ENCODE measurements at regions not wholly inside any gene's neighbourhood (a gene's known extent, or its start where the extent isn't known, plus 50 kb on each side); places are given as distances from the start of the nearest gene placed in this dataset.

DNA sequence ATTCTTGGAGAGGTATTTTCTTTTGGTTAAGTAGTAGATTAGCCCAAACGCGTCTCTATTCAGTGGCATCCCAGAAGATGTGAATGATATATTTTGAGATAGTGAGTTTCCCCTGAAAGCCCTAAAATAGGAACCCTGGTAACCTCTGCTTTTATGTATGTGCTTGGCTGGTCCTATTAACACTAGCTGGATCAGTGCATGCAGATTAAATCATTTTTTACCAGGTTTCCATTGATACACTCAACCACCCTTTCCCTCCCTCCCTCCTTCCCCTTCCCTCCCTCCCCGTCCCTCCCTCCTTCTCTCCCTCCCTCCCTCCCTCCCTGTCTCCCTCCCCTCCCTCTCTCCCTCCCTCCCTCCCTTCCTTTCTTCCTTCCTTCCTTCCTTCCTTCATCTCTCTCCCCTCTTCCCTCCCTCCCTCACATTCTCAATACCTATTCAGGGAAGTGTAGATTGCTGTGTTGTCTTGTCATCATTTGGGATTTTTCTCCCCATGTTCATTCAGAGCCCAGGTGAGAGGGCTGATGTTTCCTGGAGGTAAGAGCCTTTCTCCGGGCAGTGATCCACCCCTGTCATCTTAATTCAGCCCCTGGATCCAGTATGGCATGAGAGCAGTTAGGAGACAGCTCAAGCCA lies 406.8 kb downstream of the PRDM2 start:
- TF ChIP-seq, protein P1, sequence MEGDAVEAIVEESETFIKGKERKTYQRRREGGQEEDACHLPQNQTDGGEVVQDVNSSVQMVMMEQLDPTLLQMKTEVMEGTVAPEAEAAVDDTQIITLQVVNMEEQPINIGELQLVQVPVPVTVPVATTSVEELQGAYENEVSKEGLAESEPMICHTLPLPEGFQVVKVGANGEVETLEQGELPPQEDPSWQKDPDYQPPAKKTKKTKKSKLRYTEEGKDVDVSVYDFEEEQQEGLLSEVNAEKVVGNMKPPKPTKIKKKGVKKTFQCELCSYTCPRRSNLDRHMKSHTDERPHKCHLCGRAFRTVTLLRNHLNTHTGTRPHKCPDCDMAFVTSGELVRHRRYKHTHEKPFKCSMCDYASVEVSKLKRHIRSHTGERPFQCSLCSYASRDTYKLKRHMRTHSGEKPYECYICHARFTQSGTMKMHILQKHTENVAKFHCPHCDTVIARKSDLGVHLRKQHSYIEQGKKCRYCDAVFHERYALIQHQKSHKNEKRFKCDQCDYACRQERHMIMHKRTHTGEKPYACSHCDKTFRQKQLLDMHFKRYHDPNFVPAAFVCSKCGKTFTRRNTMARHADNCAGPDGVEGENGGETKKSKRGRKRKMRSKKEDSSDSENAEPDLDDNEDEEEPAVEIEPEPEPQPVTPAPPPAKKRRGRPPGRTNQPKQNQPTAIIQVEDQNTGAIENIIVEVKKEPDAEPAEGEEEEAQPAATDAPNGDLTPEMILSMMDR (conservative IDR thresholded peaks at IDR 0.05): no peak

DNA sequence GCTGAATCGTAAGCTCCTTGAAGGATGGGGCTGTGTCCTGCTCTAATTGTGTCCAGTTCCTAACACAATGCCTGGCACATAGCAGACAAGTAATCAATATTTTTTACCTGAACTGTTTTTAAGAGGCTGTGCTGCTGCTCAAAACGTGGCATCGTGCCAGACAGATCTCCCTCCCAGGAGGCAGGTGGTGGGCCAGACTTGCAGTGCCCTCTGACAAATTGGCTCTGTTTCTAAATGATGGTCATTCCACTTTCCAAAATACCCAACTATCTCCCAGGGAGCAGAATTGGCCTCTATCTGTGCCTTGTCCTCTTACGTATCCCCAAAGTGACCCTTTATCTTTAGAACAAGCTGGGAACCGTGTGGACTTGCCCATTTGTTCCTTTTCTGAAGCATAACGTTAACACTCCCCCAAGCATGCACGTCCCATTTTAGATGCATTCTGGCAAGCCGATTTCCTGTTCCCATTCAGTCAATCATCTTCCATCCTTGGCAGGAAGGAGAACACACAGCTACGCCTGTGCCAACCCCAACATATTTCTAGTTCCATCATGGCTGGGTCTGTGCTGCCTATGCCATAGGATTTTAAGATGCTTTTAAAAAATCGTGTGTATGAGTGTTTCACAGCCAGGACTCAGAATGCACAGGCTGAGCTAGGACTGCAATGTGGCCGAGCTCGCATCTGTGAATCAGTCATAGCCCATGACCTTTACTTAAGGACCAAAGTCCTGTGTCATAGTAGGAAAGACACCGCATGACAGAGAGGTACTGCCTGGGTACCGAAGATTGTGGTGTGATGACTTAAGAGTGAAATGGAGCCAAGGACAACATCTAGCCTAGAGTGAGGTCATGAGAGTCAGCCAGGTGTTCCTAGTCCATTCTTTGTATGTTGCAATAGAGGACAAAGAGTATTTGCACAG lies 408.6 kb downstream of the PRDM2 start:
- TF ChIP-seq, protein P1 (conservative IDR thresholded peaks at IDR 0.05): no peak
- no peak overlapping the region for H3K27ac ChIP-seq

More for the DNA sequence above, 406.8 kb downstream of the PRDM2 start:
- no peak overlapping the region for H3K27ac ChIP-seq

DNA sequence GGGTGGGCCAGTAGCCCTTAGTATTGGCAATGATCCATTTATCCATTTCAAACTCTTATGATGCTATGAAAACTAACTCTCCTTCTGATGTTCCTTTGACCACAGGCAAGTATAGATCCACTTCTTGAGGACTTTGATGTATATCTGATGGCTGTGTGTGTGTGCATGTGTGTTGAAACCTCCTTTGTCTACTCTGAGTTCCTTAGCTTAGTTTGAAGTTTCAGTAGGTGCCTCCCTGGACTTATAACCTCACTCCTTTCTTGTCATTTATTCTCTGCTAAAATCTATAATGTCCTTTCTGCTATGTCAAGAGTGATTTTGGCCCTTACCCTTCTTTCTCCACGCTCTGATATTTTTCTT lies 409.3 kb downstream of the PRDM2 start:
- TF ChIP-seq, protein P1 (conservative IDR thresholded peaks at IDR 0.05): no peak
- no peak overlapping the region for H3K27ac ChIP-seq

DNA sequence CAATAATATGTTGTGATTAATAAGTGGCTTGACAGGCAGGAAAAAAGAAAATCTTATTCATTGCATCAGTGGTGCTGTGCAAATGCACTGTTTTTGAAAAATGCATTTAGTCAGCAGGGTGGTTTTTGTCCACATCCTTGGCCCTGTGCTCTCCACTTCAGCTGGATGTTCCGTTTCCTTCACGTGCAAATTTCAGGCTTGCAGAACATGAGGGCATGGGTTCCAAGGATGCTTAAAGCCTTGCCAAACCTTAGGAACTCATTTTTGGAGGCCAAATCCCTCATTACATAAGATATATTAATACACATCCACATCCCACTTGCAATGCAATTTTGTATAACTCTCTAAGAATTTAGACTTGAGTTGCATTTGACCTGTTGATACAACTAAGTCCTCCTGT lies 410.1 kb downstream of the PRDM2 start:
- no peak overlapping the region for H3K27ac ChIP-seq
- TF ChIP-seq, protein P1 (conservative IDR thresholded peaks at IDR 0.05): no peak

DNA sequence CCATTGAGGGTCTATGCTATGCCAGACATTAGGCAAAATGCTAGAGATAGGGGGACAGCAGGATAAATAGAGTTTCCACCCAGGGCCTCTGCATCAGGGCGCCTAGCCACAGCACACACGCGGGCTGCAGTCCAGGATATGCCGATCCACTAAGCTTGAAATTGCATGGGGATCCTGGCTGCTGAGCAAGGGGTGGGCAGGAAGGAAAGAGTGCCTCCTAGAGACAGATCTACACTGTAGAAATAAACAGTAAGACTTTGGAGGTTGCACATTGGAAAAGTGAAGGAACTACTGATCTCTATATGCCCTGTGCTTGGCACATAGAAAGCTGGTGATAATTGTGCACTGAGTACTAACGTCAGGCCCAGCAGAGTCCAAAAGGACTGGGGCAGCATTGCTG lies 411.1 kb downstream of the PRDM2 start:
- TF ChIP-seq, protein P1 (conservative IDR thresholded peaks at IDR 0.05): no peak

DNA sequence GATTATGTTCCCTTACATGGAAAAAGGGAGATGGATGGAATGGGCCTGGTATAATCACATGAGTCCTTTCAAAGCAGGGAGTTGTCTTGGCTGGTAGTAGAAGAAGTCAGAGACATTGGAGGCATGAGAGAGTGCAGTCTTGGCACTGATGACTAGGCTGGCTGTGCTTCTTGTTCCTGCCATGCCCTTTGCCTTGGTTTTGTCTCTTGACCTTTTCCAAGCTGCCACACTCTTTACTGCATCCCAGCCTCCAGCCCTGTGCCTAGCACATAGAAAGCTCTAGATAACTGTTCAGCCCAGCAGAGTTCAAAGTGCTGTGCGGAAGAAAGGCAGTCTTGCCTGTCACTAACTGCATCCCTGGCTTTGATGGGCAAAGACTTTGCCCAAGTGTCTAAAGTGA lies 412.6 kb downstream of the PRDM2 start:
- TF ChIP-seq, protein P1 (conservative IDR thresholded peaks at IDR 0.05): no peak
- H3K27ac ChIP-seq: no peak overlapping the region

More for the DNA sequence above, 411.1 kb downstream of the PRDM2 start:
- H3K27ac ChIP-seq: no peak overlapping the region

DNA sequence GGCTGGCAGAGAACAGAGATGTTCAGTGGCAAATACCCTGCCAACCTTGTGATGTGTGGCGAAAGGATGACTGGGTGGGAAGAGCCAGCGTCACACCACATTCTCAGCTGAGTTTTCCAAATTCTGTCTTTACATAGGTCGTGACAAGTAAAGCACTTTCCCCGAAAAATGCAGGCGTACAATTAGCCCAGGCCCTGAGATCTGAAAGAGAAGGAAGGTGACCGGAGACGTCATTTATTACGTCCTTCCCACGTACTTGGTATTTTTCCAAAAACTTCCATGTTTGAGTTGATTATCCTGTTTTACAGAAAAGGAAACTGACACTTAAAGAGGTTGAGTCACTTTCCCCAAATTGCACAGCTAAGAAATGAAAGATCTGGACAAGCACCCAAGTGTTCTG lies 413.3 kb downstream of the PRDM2 start:
- H3K27ac ChIP-seq: no peak overlapping the region
- TF ChIP-seq, protein P1 (conservative IDR thresholded peaks at IDR 0.05): no peak
